ENCODE measurements at regions not wholly inside any gene's neighbourhood (a gene's known extent, or its start where the extent isn't known, plus 50 kb on each side); places are given as distances from the start of the nearest gene placed in this dataset.

DNA sequence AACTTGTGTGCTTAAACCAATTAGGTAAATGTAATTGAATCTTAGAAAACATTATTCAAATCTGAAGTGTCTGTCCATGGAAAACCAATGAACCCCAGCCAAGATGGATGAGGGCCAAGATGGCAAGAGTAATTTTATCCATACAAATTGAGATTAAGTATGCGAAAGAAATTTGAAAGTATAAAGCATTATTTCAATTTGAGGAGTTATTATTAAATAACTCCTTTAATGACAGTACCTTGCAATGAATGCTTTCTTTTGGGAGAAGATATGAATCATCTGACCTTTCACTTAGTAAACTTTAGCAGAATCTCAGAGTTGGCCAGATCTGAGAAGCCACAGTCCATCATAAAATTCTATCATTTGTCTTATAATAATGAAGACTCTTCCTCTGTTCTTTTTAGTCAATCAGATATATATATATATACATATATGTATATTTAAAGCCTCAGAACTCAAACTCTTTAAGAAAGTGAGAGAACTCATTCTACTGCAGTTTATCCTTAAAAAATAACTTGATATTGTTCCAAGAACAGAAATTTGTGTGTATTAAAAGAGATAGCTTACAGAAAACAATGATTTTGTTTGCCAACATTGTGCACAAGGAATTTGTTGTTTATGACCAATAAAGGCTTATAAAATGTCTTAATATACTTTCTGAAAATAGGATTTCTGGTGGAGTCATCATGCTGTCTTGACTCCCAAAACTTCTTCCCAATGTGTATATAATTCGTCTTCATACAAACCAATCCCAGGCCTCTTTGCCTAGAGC lies 434.8 kb upstream of the THBS1 start:
- Histone ChIP-seq H4K5ac (ENCODE audit: insufficient read length, low read depth, low read length) (no peak overlapping the region), H3K4me2 (ENCODE audit: insufficient read depth in 1 of 2, low read depth in 2 of 2, low read length in 2 of 2) (no peak overlapping the region), H3K14ac (ENCODE audit: insufficient read length) (no peak overlapping the region), H3K36me3 (ENCODE audit: control insufficient read depth in 2 of 4, insufficient read depth in 4 of 4, low read length in 3 of 4) (no peaks in the 10 kb centered on the region), H2AK5ac (ENCODE audit: low read depth, low read length) (no peak overlapping the region), H3K4ac (replicated peaks; ENCODE audit: insufficient read length, low read depth, low read length) (no peak overlapping the region), H4K20me1 (replicated peaks in 1 of 2; ENCODE audit: control insufficient read depth in 1 of 2, insufficient read depth in 2 of 2, low read length in 2 of 2) (no peaks in the 10 kb centered on the region), H2BK15ac (ENCODE audit: low read length) (no peak overlapping the region), H3K9ac (replicated peaks in 1 of 4; ENCODE audit: extremely low read depth in 1 of 4, low read depth in 3 of 4, low read length in 3 of 4) (no peak overlapping the region), H3K56ac (replicated peaks; ENCODE audit: insufficient read length, low read depth, low read length) (no peak overlapping the region), H3K9me3 (ENCODE audit: insufficient read depth in 2 of 2, low read depth in 1 of 2, low read length in 1 of 2) (no peaks in the 10 kb centered on the region), H2BK120ac (replicated peaks; ENCODE audit: low read depth, low read length) (no peak overlapping the region), H3K79me2 (ENCODE audit: control insufficient read depth in 1 of 2, insufficient read depth in 2 of 2, low read length in 2 of 2) (no peaks in the 10 kb centered on the region), H2BK12ac (ENCODE audit: low read depth, low read length) (no peak overlapping the region), H3K4me1 (replicated peaks in 1 of 4; ENCODE audit: control insufficient read depth in 3 of 4, insufficient read depth in 4 of 4, low read length in 3 of 4) (no peaks in the 10 kb centered on the region), H4K8ac (ENCODE audit: extremely low read depth, insufficient read depth, low read length) (no peak overlapping the region), H4K91ac (replicated peaks; ENCODE audit: insufficient read length, low read length) (no peak overlapping the region), H3K23ac (ENCODE audit: insufficient read length) (no peak overlapping the region), H2BK5ac (ENCODE audit: low read depth, low read length) (no peak overlapping the region), H3K18ac (ENCODE audit: extremely low read depth, low read length) (no peak overlapping the region), H3K27me3 (replicated peaks in 1 of 4; ENCODE audit: control insufficient read depth in 3 of 4, extremely low read depth in 1 of 4, insufficient read depth in 3 of 4, low read length in 3 of 4) (no peaks in the 10 kb centered on the region), H3K23me2 (ENCODE audit: low read depth, low read length) (no peaks in the 10 kb centered on the region), H2BK20ac (ENCODE audit: low read length) (no peak overlapping the region), H3K79me1 (ENCODE audit: low read depth, low read length) (no peaks in the 10 kb centered on the region), H3K27ac (ENCODE audit: low read depth, low read length) (no peak overlapping the region), H2AFZ (ENCODE audit: low read length) (no peak overlapping the region), H3K4me3 (ENCODE audit: extremely low read depth in 1 of 4, insufficient read depth in 2 of 4, low read depth in 3 of 4, low read length in 4 of 4) (no peak overlapping the region)
- ChIA-PET CTCF (ENCODE audit: partially characterized antibody) (no interaction called here), POLR2A (ENCODE audit: partially characterized antibody) (no interaction called here)
- no peak for DNase-seq (ENCODE audit: low read depth in 1 of 2, low spot score in 2 of 2)
- no peak for TF ChIP-seq EZH2 (IDR thresholded peaks at IDR 0.05; ENCODE audit: low read depth, low read length, severe bottlenecking)
- no peak for TF ChIP-seq ZNF274 (IDR thresholded peaks at IDR 0.05; ENCODE audit: borderline replicate concordance, extremely low read depth, low read length)
- no peak for TF ChIP-seq JUN (IDR thresholded peaks at IDR 0.05; ENCODE audit: low read depth, low read length)
- TF ChIP-seq TAF1 (IDR thresholded peaks at IDR 0.05; ENCODE audit: low read depth, low read length): no peak
- no peak for TF ChIP-seq SIN3A (conservative IDR thresholded peaks at IDR 0.05 in 1 of 2, IDR thresholded peaks at IDR 0.05 in 1 of 2; ENCODE audit: low read depth in 1 of 2, low read length in 2 of 2)
- no peak for TF ChIP-seq PHF8 (conservative IDR thresholded peaks at IDR 0.05; ENCODE audit: low read depth, low read length)
- TF ChIP-seq EP300 (IDR thresholded peaks at IDR 0.05; ENCODE audit: borderline replicate concordance in 1 of 2, low read depth in 2 of 2, low read length in 2 of 2): no peak
- no peak for TF ChIP-seq JUND (IDR thresholded peaks at IDR 0.05; ENCODE audit: low read length)
- no peak for TF ChIP-seq CHD1 (IDR thresholded peaks at IDR 0.05; ENCODE audit: low read depth, low read length)
- no peak for TF ChIP-seq EGR1 (IDR thresholded peaks at IDR 0.05; ENCODE audit: borderline replicate concordance, low read depth, low read length)
- no peak for TF ChIP-seq RNF2 (IDR thresholded peaks at IDR 0.05; ENCODE audit: borderline replicate concordance, low read depth, low read length, missing control alignments, poor library complexity, severe bottlenecking)
- TF ChIP-seq NRF1 (IDR thresholded peaks at IDR 0.05; ENCODE audit: low read depth, low read length): no peak
- TF ChIP-seq CEBPB (IDR thresholded peaks at IDR 0.05; ENCODE audit: low read depth, low read length): no peak
- FAIRE-seq: no peak
- 89% methylated on average over 2 of the region's 2 CpGs; no CpG with 5 or more reads in 1 of the 2 experiments for WGBS, 2 experiments (ENCODE audit: extremely low coverage in 1 of 2, insufficient coverage in 1 of 2, insufficient read length in 1 of 2, insufficient replicate concordance in 2 of 2, low coverage in 1 of 2, low lambda C conversion rate in 2 of 2, missing lambda C conversion rate in 1 of 2)
